ENCODE measurements at regions not wholly inside any gene's neighbourhood (a gene's known extent, or its start where the extent isn't known, plus 50 kb on each side); places are given as distances from the start of the nearest gene placed in this dataset.

DNA sequence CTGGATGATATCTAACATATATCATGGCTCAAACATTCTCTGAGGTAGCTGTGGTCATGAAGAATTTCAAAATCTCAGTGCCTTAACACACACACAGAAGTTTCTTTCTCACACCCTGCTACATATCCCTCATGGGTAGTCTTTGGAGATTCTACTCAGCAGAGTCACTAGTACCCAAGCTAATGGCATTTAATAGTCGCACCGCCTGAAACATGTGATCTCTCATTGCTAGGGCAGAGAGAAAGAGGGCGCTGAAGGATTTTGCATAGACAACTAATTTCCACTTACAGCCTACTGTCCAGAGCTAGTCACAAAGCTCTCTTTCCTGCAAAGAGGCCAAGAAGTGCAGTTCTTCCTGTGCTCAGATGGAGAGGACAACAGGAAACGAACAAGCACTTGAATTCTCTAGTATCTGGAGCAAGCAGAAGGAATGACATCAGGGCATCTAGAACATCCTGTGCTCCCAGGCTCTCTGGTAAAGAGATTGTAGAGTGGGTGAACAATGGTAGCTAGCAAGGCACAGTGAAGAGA lies 183.4 kb upstream of the PTBP2 start:
- Histone ChIP-seq H3K27me3 (no peaks in the 10 kb centered on the region), H3K4me3 (no peak overlapping the region), H3K36me3 (no peaks in the 10 kb centered on the region), H3K4me1 (peaks cover 16 to 19% of the 10 kb centered on the region in 2 donors), H3K9me3 (no peaks in the 10 kb centered on the region), H3K27ac (peak overlapping the region; percentile 56 to 72 (median 61))
- ATAC-seq = peak; percentile 88 to 95
- TF ChIP-seq, protein P1, sequence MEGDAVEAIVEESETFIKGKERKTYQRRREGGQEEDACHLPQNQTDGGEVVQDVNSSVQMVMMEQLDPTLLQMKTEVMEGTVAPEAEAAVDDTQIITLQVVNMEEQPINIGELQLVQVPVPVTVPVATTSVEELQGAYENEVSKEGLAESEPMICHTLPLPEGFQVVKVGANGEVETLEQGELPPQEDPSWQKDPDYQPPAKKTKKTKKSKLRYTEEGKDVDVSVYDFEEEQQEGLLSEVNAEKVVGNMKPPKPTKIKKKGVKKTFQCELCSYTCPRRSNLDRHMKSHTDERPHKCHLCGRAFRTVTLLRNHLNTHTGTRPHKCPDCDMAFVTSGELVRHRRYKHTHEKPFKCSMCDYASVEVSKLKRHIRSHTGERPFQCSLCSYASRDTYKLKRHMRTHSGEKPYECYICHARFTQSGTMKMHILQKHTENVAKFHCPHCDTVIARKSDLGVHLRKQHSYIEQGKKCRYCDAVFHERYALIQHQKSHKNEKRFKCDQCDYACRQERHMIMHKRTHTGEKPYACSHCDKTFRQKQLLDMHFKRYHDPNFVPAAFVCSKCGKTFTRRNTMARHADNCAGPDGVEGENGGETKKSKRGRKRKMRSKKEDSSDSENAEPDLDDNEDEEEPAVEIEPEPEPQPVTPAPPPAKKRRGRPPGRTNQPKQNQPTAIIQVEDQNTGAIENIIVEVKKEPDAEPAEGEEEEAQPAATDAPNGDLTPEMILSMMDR (IDR thresholded peaks at IDR 0.05 in 4 of 5, conservative IDR thresholded peaks at IDR 0.05 in 1 of 5) = peak in 1 of 5 experiments; percentile 22
- TF ChIP-seq POLR2A (IDR thresholded peaks at IDR 0.05) = no peak
- intact Hi-C loops (cut with DNase I; ENCODE audit: low total_unique reads) = no loop called here
- in situ Hi-C loops (cut with MboI; ENCODE audit: low sequenced_read_pairs in 4 of 4) = no loop called here
- peak; percentile 41 to 50 for DNase-seq

DNA sequence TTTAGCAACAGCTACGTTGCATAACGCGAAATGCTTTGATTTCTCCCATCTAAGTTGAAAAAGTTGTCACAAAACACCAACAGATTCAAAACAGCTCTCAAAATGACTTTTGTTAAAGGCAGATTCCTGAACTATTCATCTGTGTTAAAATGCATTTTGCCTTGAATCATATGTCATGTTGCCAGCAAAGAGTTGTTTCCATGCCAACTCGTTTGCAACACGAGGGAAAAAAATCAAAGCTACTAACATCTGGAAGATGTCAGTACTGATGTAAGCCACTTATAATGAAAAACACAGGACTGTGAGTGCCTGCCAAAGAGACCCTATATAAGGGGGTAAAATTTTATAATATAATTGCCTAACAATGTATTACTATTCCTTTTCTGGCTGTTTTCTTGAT lies 182.7 kb upstream of the PTBP2 start:
- DNase-seq = peak; percentile 16 to 44
- Histone ChIP-seq H3K4me1 (peaks cover 16 to 19% of the 10 kb centered on the region in 2 donors), H3K4me3 (no peak overlapping the region), H3K36me3 (no peaks in the 10 kb centered on the region), H3K27me3 (no peaks in the 10 kb centered on the region), H3K27ac (peak overlapping the region; percentile 56 to 72 (median 61)), H3K9me3 (no peaks in the 10 kb centered on the region)
- peak; percentile 52 to 64 for ATAC-seq
- in situ Hi-C loops (cut with MboI; ENCODE audit: low sequenced_read_pairs in 4 of 4) = no loop called here
- TF ChIP-seq, protein P1 (IDR thresholded peaks at IDR 0.05 in 4 of 5, conservative IDR thresholded peaks at IDR 0.05 in 1 of 5) = no peak
- TF ChIP-seq POLR2A (IDR thresholded peaks at IDR 0.05) = no peak
- intact Hi-C loops (cut with DNase I; ENCODE audit: low total_unique reads) = no loop called here

GRCh38 chr1:96541491-96541890 lies 180.1 kb upstream of the PTBP2 start:
- TF ChIP-seq, protein P1 (IDR thresholded peaks at IDR 0.05 in 4 of 5, conservative IDR thresholded peaks at IDR 0.05 in 1 of 5) = no peak
- no peak for TF ChIP-seq POLR2A (IDR thresholded peaks at IDR 0.05)
- no peak overlapping the region for H3K27ac ChIP-seq
- peaks cover 31 to 43% of the 10 kb centered on the region in 2 donors for H3K4me1 ChIP-seq
- H3K36me3 ChIP-seq = no peaks in the 10 kb centered on the region
- no peak overlapping the region for H3K4me3 ChIP-seq
- intact Hi-C loops (cut with DNase I; ENCODE audit: low total_unique reads) = no loop called here
- in situ Hi-C loops (cut with MboI; ENCODE audit: low sequenced_read_pairs in 4 of 4) = no loop called here
- no peaks in the 10 kb centered on the region for H3K27me3 ChIP-seq
- no peaks in the 10 kb centered on the region for H3K9me3 ChIP-seq
- ATAC-seq (no peak), DNase-seq (no peak)

GRCh38 chr1:96544051-96544830 lies 177.3 kb upstream of the PTBP2 start:
- H3K4me3 ChIP-seq = no peak overlapping the region
- H3K27ac ChIP-seq = peak overlapping the region in 3 of 4 donors; percentile 61 to 74 (median 68)
- intact Hi-C loops (cut with DNase I; ENCODE audit: low total_unique reads) = no loop called here
- TF ChIP-seq POLR2A (IDR thresholded peaks at IDR 0.05) = no peak
- TF ChIP-seq, protein P1 (IDR thresholded peaks at IDR 0.05 in 4 of 5, conservative IDR thresholded peaks at IDR 0.05 in 1 of 5) = no peak
- no peaks in the 10 kb centered on the region for H3K27me3 ChIP-seq
- in situ Hi-C loops (cut with MboI; ENCODE audit: low sequenced_read_pairs in 4 of 4) = no loop called here
- DNase-seq = no peak
- peaks cover 28 to 34% of the 10 kb centered on the region in 2 donors for H3K4me1 ChIP-seq
- no peaks in the 10 kb centered on the region for H3K36me3 ChIP-seq
- H3K9me3 ChIP-seq = no peaks in the 10 kb centered on the region
- ATAC-seq = no peak

Measured in gastrocnemius medialis (tissue), 4 donors.